H9 (cell line): ENCODE measurements at regions not wholly inside any gene's neighbourhood (a gene's known extent, or its start where the extent isn't known, plus 50 kb on each side); places are given as distances from the start of the nearest gene placed in this dataset.

Experiments
- DNase-seq: peaks from one replicate; pipeline ENCODE4 v3.0.0-alpha.2; 2017
- H2AFZ ChIP-seq: one replicate; pipeline ENCODE4 v1.6.1; 2013; ENCODE audit warnings: mild to moderate bottlenecking, low read length, control low read depth, moderate library complexity
- H2AK5ac ChIP-seq: 2 replicates; pipeline ENCODE4 v1.6.1; 2013; ENCODE audit warnings: low read length, control low read depth, mixed read lengths; ENCODE audit not compliant: insufficient read length
- H2BK120ac ChIP-seq: one replicate; pipeline ENCODE4 v1.6.1; 2013; ENCODE audit warnings: low read depth, mild to moderate bottlenecking, low read length, control low read depth, inconsistent platforms; ENCODE audit not compliant: poor library complexity, severe bottlenecking
- H2BK12ac ChIP-seq: 2 replicates; pipeline ENCODE4 v1.6.1; 2013; ENCODE audit warnings: low read length, control low read depth, mixed read lengths, low read depth; ENCODE audit not compliant: insufficient read length
- H2BK15ac ChIP-seq: 2 replicates; pipeline ENCODE4 v1.6.1; 2013; ENCODE audit warnings: low read depth, low read length, control low read depth
- H2BK20ac ChIP-seq: one replicate; pipeline ENCODE4 v1.6.1; 2013; ENCODE audit warnings: low read depth, mild to moderate bottlenecking, low read length, control low read depth, inconsistent platforms; ENCODE audit not compliant: poor library complexity, severe bottlenecking
- H2BK5ac ChIP-seq: 2 replicates; pipeline ENCODE4 v1.6.1; 2013; ENCODE audit warnings: low read length, control low read depth, mixed read lengths; ENCODE audit not compliant: insufficient read length
- H3K14ac ChIP-seq: 2 replicates; pipeline ENCODE4 v1.6.1; 2013; ENCODE audit warnings: low read length, control low read depth; ENCODE audit not compliant: insufficient read depth
- H3K18ac ChIP-seq: 2 replicates; pipeline ENCODE4 v1.6.1; 2013; ENCODE audit warnings: low read depth, mild to moderate bottlenecking, mixed read lengths, low read length, control low read depth; ENCODE audit not compliant: insufficient read length
- H3K23ac ChIP-seq: 2 replicates; pipeline ENCODE4 v1.6.1; 2013; ENCODE audit warnings: low read length, control low read depth, mixed read lengths, low read depth; ENCODE audit not compliant: insufficient read length
- H3K23me2 ChIP-seq: 2 replicates; pipeline ENCODE4 v1.6.1; 2013; ENCODE audit warnings: low read depth, mild to moderate bottlenecking, mixed read lengths, low read length, control low read depth; ENCODE audit not compliant: insufficient read length, poor library complexity, severe bottlenecking
- H3K27ac ChIP-seq: 2 replicates; pipeline ENCODE4 v1.5.1; 2013; ENCODE audit warnings: low read length, control low read depth, mixed read lengths, low read depth; ENCODE audit not compliant: insufficient read length
- H3K27me3 ChIP-seq: 2 replicates; pipeline ENCODE4 v1.6.1; 2013; ENCODE audit warnings: low read length, control low read depth, inconsistent platforms; ENCODE audit not compliant: insufficient read depth
- H3K4ac ChIP-seq: 2 replicates; pipeline ENCODE4 v1.6.1; 2013; ENCODE audit warnings: low read depth, mild to moderate bottlenecking, control low read depth, inconsistent platforms, low read length, moderate library complexity
- H3K4me1 ChIP-seq: 2 replicates; pipeline ENCODE4 v1.6.1; 2013; ENCODE audit warnings: low read length, control low read depth, inconsistent platforms; ENCODE audit not compliant: insufficient read depth
- H3K4me2 ChIP-seq: 2 replicates; pipeline ENCODE4 v1.6.1; 2013; ENCODE audit warnings: low read length, control low read depth, mixed read lengths; ENCODE audit not compliant: insufficient read length, insufficient read depth
- H3K56ac ChIP-seq: 2 replicates; pipeline ENCODE4 v1.6.1; 2013; ENCODE audit warnings: low read depth, mild to moderate bottlenecking, mixed read lengths, low read length, control low read depth; ENCODE audit not compliant: insufficient read length
- H3K79me1 ChIP-seq: 2 replicates; pipeline ENCODE4 v1.6.1; 2013; ENCODE audit warnings: low read depth, mild to moderate bottlenecking, moderate library complexity, low read length, control low read depth, inconsistent platforms; ENCODE audit not compliant: insufficient read depth, poor library complexity, severe bottlenecking
- H3K79me2 ChIP-seq: 2 replicates; pipeline ENCODE4 v1.6.1; 2013; ENCODE audit warnings: low read length, control low read depth, inconsistent platforms; ENCODE audit not compliant: insufficient read depth
- H3K9ac ChIP-seq: 2 replicates; pipeline ENCODE4 v1.6.1; 2013; ENCODE audit warnings: low read length, control low read depth, mixed read lengths; ENCODE audit not compliant: insufficient read length; ENCODE audit errors: extremely low read depth
- H3K9me3 ChIP-seq: one replicate; pipeline ENCODE4 v1.6.1; 2013; ENCODE audit warnings: low read depth, low read length, inconsistent platforms; ENCODE audit not compliant: control insufficient read depth
- H3T11ph ChIP-seq: one replicate; pipeline ENCODE4 v1.6.1; 2013; ENCODE audit warnings: mild to moderate bottlenecking, low read length, control low read depth, inconsistent platforms
- H4K20me1 ChIP-seq: one replicate; pipeline ENCODE4 v1.6.1; 2013; ENCODE audit not compliant: control insufficient read depth, insufficient read length, insufficient read depth
- H4K5ac ChIP-seq: 2 replicates; pipeline ENCODE4 v1.6.1; 2013; ENCODE audit warnings: low read depth, mild to moderate bottlenecking, mixed read lengths, low read length, control low read depth; ENCODE audit not compliant: insufficient read length
- H4K8ac ChIP-seq: replicated peaks from 2 replicates; pipeline ENCODE4 v1.6.1; 2013; ENCODE audit warnings: low read length, control low read depth, mixed read lengths, low read depth; ENCODE audit not compliant: insufficient read length
- H4K91ac ChIP-seq: 2 replicates; pipeline ENCODE4 v1.6.1; 2013; ENCODE audit warnings: low read depth, mild to moderate bottlenecking, moderate library complexity, mixed read lengths, low read length, control low read depth; ENCODE audit not compliant: insufficient read length
- H3K27ac Mint-ChIP-seq, 3 experiments: 2 replicates in 2 of 3; 3 replicates in 1 of 3; pipeline ENCODE4 v1.8.0; 2020 to 2021; ENCODE audit warnings: mixed read lengths in 3 of 3, mild to moderate bottlenecking in 1 of 3, moderate library complexity in 1 of 3
- H3K27me3 Mint-ChIP-seq: 2 replicates; pipeline ENCODE4 v1.8.0; 2021; ENCODE audit warnings: low read depth, mild to moderate bottlenecking, moderate library complexity, mixed read lengths
- H3K36me3 Mint-ChIP-seq, 3 experiments: 2 replicates in 2 of 3; 3 replicates in 1 of 3; pipeline ENCODE4 v1.8.0; 2020 to 2021; ENCODE audit warnings: low read depth in 3 of 3, mixed read lengths in 3 of 3; ENCODE audit not compliant: insufficient read depth in 1 of 3
- H3K4me1 Mint-ChIP-seq, 2 experiments: 2 replicates each; pipeline ENCODE4 v1.8.0; 2020; ENCODE audit warnings: mixed read lengths in 2 of 2
- H3K4me3 Mint-ChIP-seq, 2 experiments: 2 replicates in 1 of 2; 3 replicates in 1 of 2; pipeline ENCODE4 v1.8.0; 2020 to 2021; ENCODE audit warnings: mild to moderate bottlenecking in 2 of 2, mixed read lengths in 2 of 2, moderate library complexity in 1 of 2
- H3K9me3 Mint-ChIP-seq, 2 experiments: 2 replicates in 1 of 2; 3 replicates in 1 of 2; pipeline ENCODE4 v1.8.0; 2020; ENCODE audit warnings: mild to moderate bottlenecking in 2 of 2, mixed read lengths in 2 of 2, moderate library complexity in 1 of 2
- CTCF ChIP-seq: fragments of 200-600 bp; sonication (generic); conservative IDR thresholded peaks from 3 replicates; pipeline ENCODE4 v1.8.0; 2021; ENCODE audit warnings: antibody characterized with exemption, mild to moderate bottlenecking

- Histone ChIP-seq H3K4me2 (no peak overlapping the region), H4K8ac (no peak overlapping the region), H2BK20ac (no peak overlapping the region), H3K18ac (no peak overlapping the region), H2BK15ac (no peak overlapping the region), H3K27ac (no peak overlapping the region), H3K9ac (no peak overlapping the region), H4K20me1 (no peaks in the 10 kb centered on the region), H3K4me1 (no peaks in the 10 kb centered on the region; the same call in 1 of the 2 replicates), H3K56ac (no peak overlapping the region), H3T11ph (no peak overlapping the region), H3K9me3 (no peaks in the 10 kb centered on the region), H2AK5ac (no peak overlapping the region), H3K27me3 (no peaks in the 10 kb centered on the region), H3K4ac (no peak overlapping the region), H4K91ac (no peak overlapping the region), H3K23ac (no peak overlapping the region), H3K79me1 (no peaks in the 10 kb centered on the region), H4K5ac (no peak overlapping the region), H2AFZ (no peak overlapping the region), H3K23me2 (no peaks in the 10 kb centered on the region), H2BK12ac (no peak overlapping the region), H3K14ac (no peak overlapping the region), H3K79me2 (no peaks in the 10 kb centered on the region), H2BK120ac (no peak overlapping the region), H2BK5ac (no peak overlapping the region)
- Mint-ChIP-seq H3K4me3 (no peak overlapping the region), H3K27me3 (no peaks in the 10 kb centered on the region), H3K27ac (no peak overlapping the region), H3K36me3 (no peaks in the 10 kb centered on the region), H3K4me1 (peaks cover 7% of the 10 kb centered on the region in 2 experiments; a peak in 3 of 4 replicates), H3K9me3 (no peaks in the 10 kb centered on the region)
- no peak for DNase-seq
- TF ChIP-seq CTCF = no peak
Measured at GRCh38 chr6:140069576-140069975, 695.1 kb upstream of the CITED2 start.
